GM12878 (cell line): ENCODE measurements at regions not wholly inside any gene's neighbourhood (a gene's known extent, or its start where the extent isn't known, plus 50 kb on each side); places are given as distances from the start of the nearest gene placed in this dataset.

ENCODE experiments used
- ATAC-seq: fragments of 200-7000 bp; cut with Tn5 transposase; 3 replicates; pipeline ENCODE4 v1.9.1; 2020; ENCODE audit warnings: mild to moderate bottlenecking, moderate library complexity
- BruUV-seq: library from RNA; stranded (reverse); fragments of 400-500 nt; replicated peaks from 2 replicates; lab custom pipeline; 2021; lab: Mats Ljungman, UMichigan
- CTCF ChIA-PET: fragments of 300-600 bp; sonication (Branson Sonifier 250); formaldehyde crosslinking; extraction: SDS; loops from one replicate; lab custom pipeline; 2021; ENCODE audit warnings: inconsistent platforms; lab: Yijun Ruan, JAX
- POLR2A ChIA-PET: fragments of 350-600 bp; formaldehyde crosslinking; extraction: SDS; loops from one replicate; lab custom pipeline; 2021; ENCODE audit warnings: inconsistent platforms; lab: Charles Lee
- RAD21 ChIA-PET: fragments of 300-600 bp; sonication (Branson Sonifier 250); formaldehyde crosslinking; loops from one replicate; lab custom pipeline; 2023; ENCODE audit warnings: antibody characterized with exemption; ENCODE audit not compliant: unreplicated experiment; lab: Charles Lee
- SMC1A ChIA-PET: fragments of 300-600 bp; sonication (Branson Sonifier 250); formaldehyde crosslinking; loops from one replicate; lab custom pipeline; 2023; ENCODE audit not compliant: unreplicated experiment, uncharacterized antibody; lab: Charles Lee
- DNase-seq: peaks from one replicate; pipeline ENCODE4 v3.0.0-alpha.2; 2011; ENCODE audit warnings: low read depth, low spot score
- FAIRE-seq: peaks from 3 replicates; lab custom pipeline; 2011; peaks lifted over from hg19 to GRCh38; lab: Jason Lieb, UNC
- H2AFZ ChIP-seq: 2 replicates; pipeline ENCODE4 v1.6.0; 2011; ENCODE audit warnings: low read depth, low read length, control low read depth; ENCODE audit not compliant: control insufficient read depth
- H3K27ac ChIP-seq: 2 replicates; pipeline ENCODE4 v1.5.1; 2011; ENCODE audit warnings: control low read depth; ENCODE audit not compliant: control insufficient read depth, insufficient read depth
- H3K27me3 ChIP-seq, 2 experiments: replicated peaks in 1 of 2; 2 replicates each; pipeline versions ENCODE4 v1.6.0 to v1.6.1; 2011; ENCODE audit warnings: low read length in 1 of 2; ENCODE audit not compliant: control insufficient read depth in 2 of 2, insufficient read depth in 2 of 2
- H3K36me3 ChIP-seq, 2 experiments: 2 replicates each; pipeline ENCODE4 v1.5.1; 2011; ENCODE audit warnings: low read length in 1 of 2; ENCODE audit not compliant: control insufficient read depth in 2 of 2, insufficient read depth in 2 of 2
- H3K4me1 ChIP-seq: 2 replicates; pipeline ENCODE4 v1.6.1; 2011; ENCODE audit warnings: mild to moderate bottlenecking, low read length, moderate library complexity, mixed read lengths; ENCODE audit not compliant: control insufficient read depth, insufficient read depth
- H3K4me2 ChIP-seq: 2 replicates; pipeline ENCODE4 v1.6.0; 2011; ENCODE audit warnings: control low read depth; ENCODE audit not compliant: control insufficient read depth, insufficient read depth
- H3K4me3 ChIP-seq: fragments of 200-600 bp; sonication (generic); 2 replicates; pipeline ENCODE4 v1.5.1; 2016
- H3K79me2 ChIP-seq: 2 replicates; pipeline ENCODE4 v1.6.0; 2011; ENCODE audit warnings: low read length; ENCODE audit not compliant: control insufficient read depth, insufficient read depth
- H3K9ac ChIP-seq: 2 replicates; pipeline ENCODE4 v1.8.0; 2011; ENCODE audit warnings: low read length, control low read depth, mixed read lengths; ENCODE audit not compliant: control insufficient read depth, insufficient read depth
- H3K9me3 ChIP-seq: replicated peaks from 3 replicates; pipeline ENCODE4 v1.5.1; 2011; ENCODE audit warnings: mild to moderate bottlenecking, low read length; ENCODE audit not compliant: control insufficient read depth, insufficient read depth
- H4K20me1 ChIP-seq: 2 replicates; pipeline ENCODE4 v1.6.0; 2011; ENCODE audit not compliant: control insufficient read depth, insufficient read depth
- CHD2 ChIP-seq: IDR thresholded peaks from 2 replicates; pipeline ENCODE4 v1.6.1; 2011; ENCODE audit warnings: low read depth, low read length, improper control_type of control experiment, borderline replicate concordance
- CHD4 ChIP-seq: fragments of 200-600 bp; sonication (generic); IDR thresholded peaks from 2 replicates; pipeline ENCODE4 v1.6.1; 2016; ENCODE audit warnings: mild to moderate bottlenecking
- HCFC1 ChIP-seq: fragments of 150-350 bp; IDR thresholded peaks from 2 replicates; pipeline ENCODE4 v1.6.1; 2014; ENCODE audit warnings: low read length
- PBX3 ChIP-seq: IDR thresholded peaks from 2 replicates; pipeline ENCODE4 v1.6.1; 2011; ENCODE audit warnings: mild to moderate bottlenecking, low read depth, low read length, moderate library complexity; ENCODE audit not compliant: insufficient replicate concordance
- SMAD1 ChIP-seq: fragments of 450-650 bp; IDR thresholded peaks from 2 replicates; pipeline ENCODE4 v1.6.1; 2018; ENCODE audit warnings: mild to moderate bottlenecking, low read depth; ENCODE audit not compliant: partially characterized antibody
- SUZ12 ChIP-seq: fragments of 200-600 bp; sonication (generic); IDR thresholded peaks from one replicate; pipeline ENCODE4 v1.6.1; 2018; ENCODE audit warnings: antibody characterized with exemption, mild to moderate bottlenecking; ENCODE audit not compliant: unreplicated experiment
- TARDBP ChIP-seq: IDR thresholded peaks from 2 replicates; pipeline ENCODE4 v1.6.1; 2016; ENCODE audit warnings: borderline replicate concordance
- WRNIP1 ChIP-seq: IDR thresholded peaks from 2 replicates; pipeline ENCODE4 v1.6.1; 2011; ENCODE audit warnings: low read depth, low read length, improper control_type of control experiment, borderline replicate concordance
- ZNF217 ChIP-seq: fragments of 450-650 bp; IDR thresholded peaks from 2 replicates; pipeline ENCODE4 v1.6.1; 2017; ENCODE audit warnings: antibody characterized with exemption, mild to moderate bottlenecking
- ZNF592 ChIP-seq: fragments of 450-650 bp; IDR thresholded peaks from 2 replicates; pipeline ENCODE4 v1.6.1; 2017; ENCODE audit warnings: mild to moderate bottlenecking, moderate library complexity
- in situ Hi-C: fragments of 300-500 bp; cut with MboI; formaldehyde crosslinking; loops from 9 replicates; pipeline ENCODE4 v1.14.3; 2018; ENCODE audit warnings: mixed read lengths
- intact Hi-C: fragments of 100-400 bp; cut with micrococcal nuclease; formaldehyde crosslinking; loops from one replicate; pipeline ENCODE4 v1.14.2; 2022; ENCODE audit not compliant: unreplicated experiment

- TF ChIP-seq ZNF592 (no peak), CHD4 (no peak)
- TF ChIP-seq, all 136 proteins: peak for 0
Observed at GRCh38 chrX:139299309-139299708, 231.2 kb upstream of the F9 start (continued).

GRCh38 chrX:139298437-139298836 is 232.1 kb upstream of the F9 start:
- POLR2A ChIA-PET, result no interaction called here
- no peaks in the 10 kb centered on the region for H3K4me1 ChIP-seq
- ATAC-seq (no peak), DNase-seq (no peak)
- H3K27me3 ChIP-seq, result no peaks in the 10 kb centered on the region
- BruUV-seq, result no TSS peak
- H3K4me2 ChIP-seq, result no peak overlapping the region
- no peaks in the 10 kb centered on the region for H3K36me3 ChIP-seq
- no peak overlapping the region for H2AFZ ChIP-seq
- H3K4me3 ChIP-seq, result no peak overlapping the region
- SMC1A ChIA-PET, result no interaction called here
- RAD21 ChIA-PET, result no interaction called here
- no peak overlapping the region for H3K27ac ChIP-seq
- H4K20me1 ChIP-seq, result no peaks in the 10 kb centered on the region
- in situ Hi-C loops (no loop called here), intact Hi-C loops (no loop called here)
- H3K9ac ChIP-seq, result no peak overlapping the region
- TF ChIP-seq WRNIP1, result no peak
- no peak for TF ChIP-seq SMAD1
- TF ChIP-seq PBX3, result no peak
- no peak for TF ChIP-seq HCFC1
- TF ChIP-seq TARDBP, result no peak
- TF ChIP-seq CHD2, result no peak
- no peak for TF ChIP-seq ZNF217
- TF ChIP-seq SUZ12, result no peak
- TF ChIP-seq, all 136 proteins: peak for 0
- FAIRE-seq, result no peak
- Histone ChIP-seq H3K79me2 (no peaks in the 10 kb centered on the region), H3K9me3 (no peaks in the 10 kb centered on the region)
- CTCF ChIA-PET, result no interaction called here
